LNCaP clone FGC (cell line): ENCODE measurements at regions not wholly inside any gene's neighbourhood (a gene's known extent, or its start where the extent isn't known, plus 50 kb on each side); places are given as distances from the start of the nearest gene placed in this dataset.

Experiments
- DNase-seq: peaks from one replicate; pipeline ENCODE4 v3.0.0-alpha.2; 2011; ENCODE audit warnings: low read depth
- H3K4me3 ChIP-seq: 2 replicates; pipeline ENCODE4 v1.5.1; 2011; ENCODE audit warnings: mild to moderate bottlenecking, low read depth, low read length, control low read depth
- CTCF ChIP-seq: IDR thresholded peaks from 2 replicates; pipeline ENCODE4 v1.5.1; 2012; ENCODE audit warnings: mild to moderate bottlenecking; ENCODE audit not compliant: control insufficient read depth, insufficient read depth; ENCODE audit errors: extremely low read depth

- DNase-seq = no peak
- H3K4me3 ChIP-seq = no peak overlapping the region
- TF ChIP-seq CTCF = no peak
Observed at GRCh38 chr6:145318952-145319351, 416.4 kb downstream of the EPM2A start.

DNA sequence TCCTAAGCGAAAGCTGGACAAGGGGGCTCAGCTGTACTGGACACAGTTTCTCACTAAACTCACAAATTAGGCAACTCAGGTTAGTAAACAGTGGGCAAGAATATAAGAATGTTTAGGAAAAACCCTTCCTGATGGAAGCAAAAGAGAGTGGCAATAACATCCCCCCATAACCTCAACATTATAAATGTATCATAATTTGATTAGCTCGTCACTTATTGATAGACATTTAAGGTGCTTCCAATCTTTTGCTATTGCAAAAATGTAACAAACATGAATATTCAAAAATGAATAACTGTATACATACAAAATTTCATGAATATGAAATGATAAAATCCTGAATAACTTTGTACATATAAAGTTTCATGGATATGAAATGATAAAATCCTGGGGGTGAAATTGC lies 415.7 kb downstream of the EPM2A start:
- TF ChIP-seq CTCF = no peak
- DNase-seq = no peak
- no peak overlapping the region for H3K4me3 ChIP-seq

DNA sequence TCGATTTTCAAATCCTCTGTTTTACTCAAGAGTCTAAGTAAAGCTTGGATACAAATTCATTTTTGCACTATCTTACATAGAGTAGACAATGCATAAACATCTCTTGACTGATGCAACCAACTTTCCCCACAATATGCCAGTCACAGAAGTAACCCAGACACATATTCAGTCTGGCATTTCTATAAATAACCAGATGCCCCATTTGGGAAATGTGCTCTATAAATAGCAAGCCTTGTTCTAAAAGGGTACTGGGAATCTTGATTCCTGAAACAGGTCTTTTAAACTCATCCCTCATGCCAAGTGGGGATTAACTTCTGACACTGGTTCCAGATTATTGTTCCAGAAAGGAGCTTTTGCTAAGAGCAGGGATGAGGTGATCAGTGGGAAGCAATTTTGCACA lies 411.7 kb downstream of the EPM2A start:
- H3K4me3 ChIP-seq = no peak overlapping the region
- no peak for DNase-seq
- no peak for TF ChIP-seq CTCF

DNA sequence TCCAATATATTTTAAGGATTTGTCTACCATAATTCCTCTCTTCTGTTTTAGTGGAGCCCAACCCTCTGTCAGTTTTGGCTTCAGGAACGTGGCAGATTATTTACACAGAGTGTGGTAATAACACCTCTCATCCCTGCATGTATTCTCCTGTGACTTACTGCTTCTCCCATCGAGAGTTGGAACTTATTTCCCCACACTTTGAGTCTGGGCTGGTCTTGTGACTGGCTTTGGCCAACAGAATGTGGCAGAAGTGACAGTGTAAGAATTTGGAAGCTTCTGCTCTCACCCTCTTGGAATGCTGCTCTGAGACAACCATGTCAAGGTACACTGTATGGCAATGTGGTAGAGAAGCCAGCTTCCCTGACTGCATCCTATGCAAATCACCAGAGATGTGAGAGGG lies 407.7 kb downstream of the EPM2A start:
- no peak for DNase-seq
- no peak for TF ChIP-seq CTCF
- no peak overlapping the region for H3K4me3 ChIP-seq

DNA sequence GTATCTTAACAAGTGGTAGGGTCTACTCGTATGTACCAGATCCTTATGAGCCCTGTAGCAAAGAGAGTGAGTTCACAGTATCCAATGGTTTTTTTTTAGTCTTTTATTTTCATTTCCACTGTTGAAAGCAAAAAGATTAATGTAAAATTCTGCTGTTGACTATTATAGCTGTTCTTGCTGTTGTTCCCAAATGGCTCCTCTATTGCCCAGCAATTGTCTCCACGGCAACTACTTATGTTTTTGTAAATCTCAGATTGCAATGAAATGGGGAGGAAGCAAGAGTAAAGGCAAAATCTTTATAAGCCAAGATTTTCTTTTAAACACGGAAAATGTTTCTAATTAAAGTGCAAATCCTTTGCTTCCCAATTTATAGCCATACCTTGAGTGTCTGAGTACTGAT lies 406.1 kb downstream of the EPM2A start:
- no peak overlapping the region for H3K4me3 ChIP-seq
- TF ChIP-seq CTCF = no peak
- no peak for DNase-seq

GRCh38 chr6:145331066-145331465 lies 404.3 kb downstream of the EPM2A start:
- no peak for TF ChIP-seq CTCF
- H3K4me3 ChIP-seq = no peak overlapping the region

GRCh38 chr6:145332011-145332410 lies 403.3 kb downstream of the EPM2A start:
- TF ChIP-seq CTCF = no peak
- no peak for DNase-seq
- H3K4me3 ChIP-seq = no peak overlapping the region

More at GRCh38 chr6:145331066-145331465, 404.3 kb downstream of the EPM2A start:
- no peak for DNase-seq
